ENCODE measurements at regions not wholly inside any gene's neighbourhood (a gene's known extent, or its start where the extent isn't known, plus 50 kb on each side); places are given as distances from the start of the nearest gene placed in this dataset.

GRCh38 chr5:4313138-4313537, 717.5 kb downstream of the IRX1 start:
- TF ChIP-seq CTCF (IDR thresholded peaks at IDR 0.05; ENCODE audit: unreplicated experiment): no peak
- DNase-seq: no peak
- H3K27ac Mint-ChIP-seq (ENCODE audit: unreplicated experiment): no peak overlapping the region
- intact Hi-C loops (cut with micrococcal nuclease; ENCODE audit: unreplicated experiment): no loop called here
- peaks cover 12% of the 10 kb centered on the region for H3K9me3 Mint-ChIP-seq (ENCODE audit: low read depth, unreplicated experiment)
- no peaks in the 10 kb centered on the region for H3K4me1 Mint-ChIP-seq (ENCODE audit: low read depth, unreplicated experiment)
- no peak overlapping the region for H3K4me3 Mint-ChIP-seq (ENCODE audit: low read depth, unreplicated experiment)
- H3K27me3 Mint-ChIP-seq (ENCODE audit: unreplicated experiment): no peaks in the 10 kb centered on the region
- BruUV-seq (replicated peaks): no TSS peak
- H3K36me3 Mint-ChIP-seq (ENCODE audit: insufficient read depth, unreplicated experiment): no peaks in the 10 kb centered on the region
- CTCF ChIA-PET: no interaction called here

GRCh38 chr5:4319478-4320128, 724.0 kb downstream of the IRX1 start:
- CTCF ChIA-PET: no interaction called here

GRCh38 chr5:4330327-4330726, 734.7 kb downstream of the IRX1 start:
- intact Hi-C loops (cut with micrococcal nuclease; ENCODE audit: unreplicated experiment): no loop called here
- BruUV-seq (replicated peaks): no TSS peak
- no peak for TF ChIP-seq CTCF (IDR thresholded peaks at IDR 0.05; ENCODE audit: unreplicated experiment)
- Mint-ChIP-seq H3K27me3 (ENCODE audit: unreplicated experiment) (no peaks in the 10 kb centered on the region), H3K27ac (ENCODE audit: unreplicated experiment) (no peak overlapping the region), H3K36me3 (ENCODE audit: insufficient read depth, unreplicated experiment) (no peaks in the 10 kb centered on the region), H3K4me1 (ENCODE audit: low read depth, unreplicated experiment) (no peaks in the 10 kb centered on the region), H3K4me3 (ENCODE audit: low read depth, unreplicated experiment) (no peak overlapping the region), H3K9me3 (ENCODE audit: low read depth, unreplicated experiment) (peaks cover 15% of the 10 kb centered on the region)
- no peak for DNase-seq
- CTCF ChIA-PET: no interaction called here

More at GRCh38 chr5:4319478-4320128, 724.0 kb downstream of the IRX1 start:
- Mint-ChIP-seq H3K27me3 (ENCODE audit: unreplicated experiment) (no peaks in the 10 kb centered on the region), H3K4me3 (ENCODE audit: low read depth, unreplicated experiment) (no peak overlapping the region), H3K36me3 (ENCODE audit: insufficient read depth, unreplicated experiment) (no peaks in the 10 kb centered on the region), H3K9me3 (ENCODE audit: low read depth, unreplicated experiment) (peaks cover 20% of the 10 kb centered on the region), H3K4me1 (ENCODE audit: low read depth, unreplicated experiment) (no peaks in the 10 kb centered on the region), H3K27ac (ENCODE audit: unreplicated experiment) (no peak overlapping the region)
- intact Hi-C loops (cut with micrococcal nuclease; ENCODE audit: unreplicated experiment): no loop called here
- TF ChIP-seq CTCF (IDR thresholded peaks at IDR 0.05; ENCODE audit: unreplicated experiment): no peak
- BruUV-seq (replicated peaks): no TSS peak
- DNase-seq: no peak

- CTCF ChIA-PET: no interaction called here
- no peak overlapping the region for H3K4me3 Mint-ChIP-seq (ENCODE audit: low read depth, unreplicated experiment)
These were observed 739.4 kb downstream of the IRX1 start for GRCh38 chr5:4335078-4335477.

More at GRCh38 chr5:4335078-4335477, 739.4 kb downstream of the IRX1 start:
- H3K27me3 Mint-ChIP-seq (ENCODE audit: unreplicated experiment): no peaks in the 10 kb centered on the region
- intact Hi-C loops (cut with micrococcal nuclease; ENCODE audit: unreplicated experiment): no loop called here
- TF ChIP-seq CTCF (IDR thresholded peaks at IDR 0.05; ENCODE audit: unreplicated experiment): no peak
- BruUV-seq (replicated peaks): no TSS peak
- no peaks in the 10 kb centered on the region for H3K36me3 Mint-ChIP-seq (ENCODE audit: insufficient read depth, unreplicated experiment)
- peaks cover 13% of the 10 kb centered on the region for H3K9me3 Mint-ChIP-seq (ENCODE audit: low read depth, unreplicated experiment)
- no peak overlapping the region for H3K27ac Mint-ChIP-seq (ENCODE audit: unreplicated experiment)
- H3K4me1 Mint-ChIP-seq (ENCODE audit: low read depth, unreplicated experiment): no peaks in the 10 kb centered on the region
- no peak for DNase-seq
